ENCODE measurements at regions not wholly inside any gene's neighbourhood (a gene's known extent, or its start where the extent isn't known, plus 50 kb on each side); places are given as distances from the start of the nearest gene placed in this dataset.
"Not testable (repeated sequence)": the region's sequence is repeated elsewhere in the genome, so short reads cannot be mapped to it uniquely, and the experiment has no call there.

- DNase-seq (ENCODE audit: low read depth) = no peak
These were observed 973.9 kb upstream of the PRR20A start for GRCh38 chr13:56166864-56167263.

DNA sequence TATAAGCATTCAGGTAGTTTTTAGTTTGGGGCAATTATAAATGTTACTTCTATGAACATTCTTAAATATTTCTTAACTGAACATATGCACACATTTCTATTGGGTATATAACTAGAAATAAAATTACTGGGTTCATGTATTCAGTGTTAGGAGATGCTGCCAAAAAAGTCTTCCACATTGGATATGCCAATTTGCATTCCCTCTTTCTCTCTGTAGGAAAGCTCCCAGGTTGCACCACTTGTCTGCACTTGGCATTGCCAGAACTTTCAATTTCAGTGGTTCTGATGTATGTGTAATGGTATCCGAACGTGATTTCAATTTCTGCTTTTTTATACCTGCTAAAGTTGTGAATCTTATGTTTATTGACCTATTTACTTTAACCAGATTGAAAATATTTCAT, 972.1 kb upstream of the PRR20A start:
- no peak for DNase-seq (ENCODE audit: low read depth)

DNA sequence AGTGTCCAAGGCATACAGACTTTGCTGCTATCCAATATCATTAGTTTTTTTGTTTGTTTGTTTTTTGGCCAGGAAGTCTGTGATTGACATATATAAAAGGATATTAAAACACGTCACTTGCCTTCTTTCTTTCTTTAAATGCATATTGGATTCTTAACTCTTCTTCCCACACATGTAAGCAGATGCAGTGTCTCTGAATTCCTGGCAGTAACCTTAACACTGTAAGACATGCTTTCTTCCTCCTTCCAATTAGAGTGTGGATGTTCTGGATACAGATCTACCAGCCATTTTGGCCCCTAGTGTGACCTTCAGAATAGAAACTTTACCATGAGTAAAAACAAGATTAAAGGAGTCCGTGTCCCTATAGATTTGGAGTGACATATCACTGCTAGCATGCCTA, 967.4 kb upstream of the PRR20A start:
- DNase-seq (ENCODE audit: low read depth) = no peak

DNA sequence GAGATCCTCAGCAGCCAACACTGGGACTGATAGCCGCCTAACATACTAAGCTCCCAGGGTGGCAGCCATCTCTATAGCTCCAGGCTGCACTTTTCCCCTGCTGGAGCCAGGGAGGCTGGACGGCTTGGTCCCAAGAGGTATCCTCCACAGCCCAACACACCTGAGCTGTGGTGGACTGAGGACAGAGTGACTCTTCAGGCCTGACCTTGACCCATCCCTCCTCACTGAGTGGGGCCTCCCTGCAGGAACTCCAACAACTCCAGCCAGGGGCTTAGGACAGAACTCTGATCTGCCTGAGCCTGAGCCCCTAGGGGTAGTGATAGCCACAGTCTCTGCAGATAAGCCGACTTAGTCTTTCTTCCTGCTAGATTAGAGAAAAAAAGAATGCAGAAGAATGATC, 958.1 kb upstream of the PRR20A start:
- no peak for DNase-seq (ENCODE audit: low read depth)

DNA sequence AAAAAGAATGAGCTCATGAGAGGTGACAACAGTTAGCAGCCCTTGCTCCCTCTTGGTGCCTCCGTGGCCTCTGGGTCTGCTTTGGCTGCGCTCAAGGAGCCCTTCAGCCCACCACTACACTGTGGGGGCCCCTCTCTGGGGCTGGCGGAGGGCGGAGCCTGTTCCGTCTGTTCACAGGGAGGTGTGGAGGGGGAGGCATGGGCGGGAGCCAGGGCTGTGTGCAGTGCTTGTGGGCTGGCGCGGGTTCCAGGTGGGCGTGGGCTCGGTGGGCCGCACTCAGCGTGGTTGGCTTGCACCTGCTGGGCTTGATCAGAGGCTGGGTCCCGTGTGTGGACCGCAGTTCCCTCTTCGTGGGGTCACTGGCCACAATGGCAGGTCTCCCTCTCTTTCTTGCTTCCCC, 953.4 kb upstream of the PRR20A start:
- DNase-seq (ENCODE audit: low read depth) = no peak

GRCh38 chr13:56188582-56188981, 952.1 kb upstream of the PRR20A start:
- DNase-seq (ENCODE audit: low read depth) = not testable (repeated sequence)

- no peak for DNase-seq (ENCODE audit: low read depth)
These were observed 951.3 kb upstream of the PRR20A start for GRCh38 chr13:56189439-56189838.

DNA sequence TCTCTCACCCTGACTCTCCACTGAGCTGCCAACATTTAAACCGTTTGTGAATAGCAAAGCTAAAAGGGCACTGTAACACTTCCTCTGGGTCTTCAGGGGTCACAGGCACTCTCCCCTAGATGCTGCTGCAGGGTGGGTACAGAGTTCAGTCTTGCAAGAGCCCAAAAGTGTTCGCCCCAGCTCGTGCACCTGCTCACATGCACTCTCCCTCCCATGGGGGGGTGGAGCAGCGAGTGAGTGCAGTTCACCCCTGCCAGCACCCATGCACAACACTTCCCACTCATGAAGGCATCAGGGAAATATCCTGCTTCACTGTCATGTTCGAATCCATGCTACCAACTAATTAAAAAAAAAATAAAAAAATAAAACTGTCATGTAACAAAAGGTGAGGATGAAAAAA, 950.7 kb upstream of the PRR20A start:
- DNase-seq (ENCODE audit: low read depth) = no peak

- no peak for DNase-seq (ENCODE audit: low read depth)
These were observed 942.4 kb upstream of the PRR20A start for GRCh38 chr13:56198350-56198749.

- no peak for DNase-seq (ENCODE audit: low read depth)
These were observed 938.9 kb upstream of the PRR20A start for GRCh38 chr13:56201834-56202233.

GRCh38 chr13:56216221-56216620, 924.5 kb upstream of the PRR20A start:
- no peak for DNase-seq (ENCODE audit: low read depth)

DNA sequence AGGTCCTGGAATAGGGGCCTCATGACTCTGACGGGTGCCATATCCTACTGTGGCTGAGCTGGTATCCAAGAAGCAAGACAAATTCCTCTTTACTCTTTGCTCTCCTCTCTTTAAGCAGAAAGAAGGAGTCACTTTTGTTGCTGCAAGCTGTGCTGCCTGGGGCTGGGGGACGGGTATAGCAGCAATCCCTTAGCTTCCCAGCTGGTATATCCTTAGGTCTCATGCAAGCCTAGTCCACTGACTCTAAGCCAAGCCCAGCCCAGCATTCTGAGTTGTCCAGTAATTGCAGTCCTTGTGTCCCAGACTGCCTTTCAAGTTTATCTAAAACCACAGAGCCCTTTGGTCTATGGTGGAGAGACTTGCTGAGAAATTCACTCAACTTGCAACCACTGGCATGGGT, 893.0 kb upstream of the PRR20A start:
- no peak for DNase-seq (ENCODE audit: low read depth)

DNA sequence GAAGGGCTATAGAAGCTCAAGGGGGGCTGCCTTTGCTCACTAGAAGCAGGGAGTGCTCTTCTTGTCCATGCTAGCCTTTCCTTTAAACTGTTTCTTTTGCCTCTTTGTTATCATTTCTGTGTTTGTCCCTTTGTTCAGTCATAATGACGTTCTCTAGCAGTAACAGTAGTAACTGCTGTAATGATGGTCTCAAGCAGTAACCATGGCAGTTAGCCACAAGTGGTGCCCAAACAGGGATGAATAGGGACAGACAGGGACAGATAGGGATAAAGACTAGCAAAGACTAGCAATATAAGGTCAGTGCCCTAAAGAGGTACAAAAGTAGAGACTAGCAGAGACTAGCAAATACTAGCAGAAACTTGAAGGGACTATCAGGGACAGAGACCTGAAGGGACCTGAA, 869.0 kb upstream of the PRR20A start:
- DNase-seq (ENCODE audit: low read depth) = no peak

DNA sequence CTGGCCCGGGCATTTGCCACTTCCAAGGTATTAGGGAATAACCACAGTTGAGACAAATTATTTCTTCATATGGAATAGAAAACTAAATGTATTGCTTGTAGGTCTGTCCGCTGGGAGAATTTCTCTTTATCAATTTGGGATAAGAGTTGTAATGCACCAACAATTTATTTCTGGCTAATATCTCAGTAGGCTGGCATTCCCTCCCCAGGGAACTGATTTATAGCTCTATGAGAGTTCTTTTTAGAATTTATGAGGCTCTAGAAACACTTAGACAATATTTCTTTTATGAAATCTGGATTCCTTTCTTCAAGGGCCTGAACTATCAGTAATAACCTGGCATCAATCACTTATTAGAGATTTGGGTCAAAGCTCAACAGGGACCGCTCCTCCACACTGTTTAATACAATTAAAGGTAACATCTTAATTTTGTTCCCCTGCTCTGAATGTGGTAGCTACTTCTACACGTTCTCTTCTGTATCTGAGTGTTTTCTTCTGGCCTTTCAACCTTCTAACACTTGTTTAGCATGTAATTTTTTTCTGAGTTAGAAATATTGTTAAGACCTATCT, 857.4 kb upstream of the PRR20A start:
- DNase-seq (ENCODE audit: low read depth) = no peak

GRCh38 chr13:56299650-56300049, 841.1 kb upstream of the PRR20A start:
- DNase-seq (ENCODE audit: low read depth) = no peak

- no peak for DNase-seq (ENCODE audit: low read depth)
These were observed 826.0 kb upstream of the PRR20A start for GRCh38 chr13:56314765-56315164.

DNA sequence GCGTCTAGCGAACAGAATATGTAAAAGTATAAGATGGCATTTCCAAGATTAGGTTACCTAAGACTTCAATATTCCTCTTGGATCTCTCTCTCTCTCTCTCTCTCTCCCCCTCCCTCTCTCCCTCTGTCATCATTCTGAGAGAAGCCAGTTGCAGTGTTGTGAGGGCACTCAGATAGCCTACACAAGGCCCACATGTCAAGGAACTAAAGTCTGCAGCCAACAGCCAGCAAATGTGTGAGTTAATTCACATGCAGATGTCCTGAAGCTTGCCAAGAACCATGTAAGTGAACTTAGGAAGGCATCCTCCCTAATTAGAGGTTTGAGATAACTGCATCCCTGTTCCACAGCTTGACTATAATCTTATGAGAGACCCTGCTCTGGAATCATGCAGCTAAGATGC, 822.9 kb upstream of the PRR20A start:
- no peak for DNase-seq (ENCODE audit: low read depth)

GRCh38 chr13:56332671-56333070, 808.0 kb upstream of the PRR20A start:
- no peak for DNase-seq (ENCODE audit: low read depth)

GRCh38 chr13:56335775-56336174, 804.9 kb upstream of the PRR20A start:
- no peak for DNase-seq (ENCODE audit: low read depth)

DNA sequence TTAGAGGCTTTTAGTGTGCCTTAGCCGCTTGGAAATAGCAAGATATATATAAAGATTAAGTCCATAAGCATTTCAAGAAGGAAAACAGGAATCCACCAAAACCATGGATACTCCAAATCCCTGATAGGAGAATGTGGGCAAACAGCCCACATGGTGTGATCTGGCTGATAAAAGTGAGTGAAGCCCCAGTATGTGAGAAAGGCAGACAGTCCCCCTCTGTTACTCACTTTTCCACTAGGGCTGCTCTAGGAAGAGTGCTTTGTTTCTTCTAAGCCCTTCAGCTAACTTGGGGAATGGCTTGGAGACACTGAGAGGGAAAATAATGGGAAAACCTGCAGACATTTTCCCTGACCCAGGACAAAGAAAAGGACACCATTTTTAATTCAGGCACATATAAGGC, 802.3 kb upstream of the PRR20A start:
- DNase-seq (ENCODE audit: low read depth) = no peak

DNA sequence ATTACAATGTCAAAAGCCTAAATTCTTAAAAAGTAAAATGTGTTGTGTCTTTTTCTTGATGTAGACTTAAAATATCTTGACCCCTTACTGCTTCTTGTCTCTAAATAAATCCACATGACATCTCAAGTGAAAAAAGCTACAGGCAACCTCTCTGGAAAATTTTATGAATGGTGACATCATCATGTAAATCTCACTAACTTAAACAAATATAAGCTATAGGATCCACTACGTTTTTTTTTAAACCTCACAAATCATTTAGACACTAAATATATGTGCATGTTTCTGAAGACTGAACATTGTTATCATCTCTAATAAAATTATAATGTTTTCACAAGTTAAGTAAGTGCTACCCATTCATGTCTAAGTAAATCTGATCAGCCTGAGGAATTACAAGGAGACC, 793.7 kb upstream of the PRR20A start:
- no peak for DNase-seq (ENCODE audit: low read depth)

DNA sequence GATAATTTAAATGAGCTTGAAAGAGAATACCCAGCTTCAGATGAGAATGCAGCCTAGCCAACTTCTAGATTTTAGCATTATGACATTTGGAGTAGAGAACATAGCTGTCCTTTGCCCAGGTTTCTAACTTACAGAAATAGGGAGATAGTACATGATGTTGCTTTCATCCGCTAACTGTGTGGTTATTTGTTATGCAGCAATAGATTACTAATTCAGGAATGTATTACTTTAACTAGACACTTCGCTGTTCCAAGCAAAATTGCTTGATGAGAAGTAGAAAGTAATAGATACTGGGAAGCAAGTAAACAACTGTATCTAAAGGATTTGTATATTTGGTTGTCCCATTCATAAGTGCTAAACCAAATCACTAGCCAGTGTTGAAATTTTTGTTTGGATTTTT, 790.9 kb upstream of the PRR20A start:
- DNase-seq (ENCODE audit: low read depth) = no peak

DNA sequence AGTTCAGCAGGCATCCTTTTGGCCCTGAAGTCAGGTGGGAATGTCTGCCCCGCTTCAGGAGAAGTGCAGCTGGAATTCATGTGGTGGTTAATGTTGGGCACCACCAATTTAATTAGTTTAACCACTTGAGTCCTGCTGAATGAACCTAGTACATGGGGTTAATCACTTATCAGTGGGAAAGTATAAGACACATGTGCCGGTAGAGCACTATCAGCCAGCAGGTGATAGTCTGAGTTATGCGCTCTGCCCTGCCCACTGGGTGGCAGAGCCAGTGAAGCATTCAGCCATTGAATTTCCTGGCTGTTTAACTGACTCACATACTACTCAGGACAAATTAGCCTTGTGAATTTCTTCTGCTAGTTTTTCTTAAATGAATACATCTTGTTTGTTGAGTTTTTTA, 789.7 kb upstream of the PRR20A start:
- DNase-seq (ENCODE audit: low read depth) = no peak

DNA sequence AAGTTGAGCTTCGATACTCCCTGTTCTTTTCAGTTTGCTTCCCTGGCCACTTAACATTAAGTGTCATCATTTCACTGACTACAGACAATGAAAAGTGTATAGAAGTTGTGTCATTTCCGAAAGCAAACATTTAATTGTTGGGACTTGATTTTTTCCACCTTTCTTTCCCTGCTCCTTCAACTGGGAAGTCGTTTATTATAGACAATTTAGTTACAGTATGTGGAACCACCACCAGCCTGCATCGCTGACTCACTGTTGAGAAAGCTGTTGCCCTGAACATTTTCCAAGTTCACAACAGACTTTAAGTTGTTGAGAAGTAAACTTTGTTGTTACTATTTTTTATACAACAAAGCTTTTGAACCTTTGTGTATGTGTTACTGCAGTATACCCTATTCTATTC, 788.4 kb upstream of the PRR20A start:
- no peak for DNase-seq (ENCODE audit: low read depth)

GRCh38 chr13:56352901-56353300, 787.8 kb upstream of the PRR20A start:
- DNase-seq (ENCODE audit: low read depth) = no peak

All from LHCN-M2 (cell line).